Left lobe of liver (tissue), 2 donors: ENCODE measurements at regions not wholly inside any gene's neighbourhood (a gene's known extent, or its start where the extent isn't known, plus 50 kb on each side); places are given as distances from the start of the nearest gene placed in this dataset.
"Not testable (repeated sequence)": the region's sequence is repeated elsewhere in the genome, so short reads cannot be mapped to it uniquely, and the experiment has no call there.

Experiments
- ATAC-seq: fragments of 200-7000 bp; cut with Tn5 transposase; one replicate; pipeline ENCODE4 v1.9.1; 2020; ENCODE audit warnings: mild to moderate bottlenecking, moderate library complexity
- DNase-seq: peaks from one replicate; pipeline ENCODE4 v3.0.0-alpha.2; 2020; ENCODE audit warnings: low spot score
- donor health status: DM: no; HTN: no; CAD: no; lungs with moderate emphysema.
- donor health status: DM: no; HTN: yes; CAD: no.

GRCh38 chr2:53379547-53379946 is 388.1 kb upstream of the CHAC2 start:
- DNase-seq (no peak), ATAC-seq (no peak)

GRCh38 chr2:53378791-53379190 is 388.8 kb upstream of the CHAC2 start:
- ATAC-seq = no peak

GRCh38 chr2:53373126-53373525 is 394.5 kb upstream of the CHAC2 start:
- ATAC-seq = no peak
- no peak for DNase-seq

More at GRCh38 chr2:53378791-53379190, 388.8 kb upstream of the CHAC2 start:
- DNase-seq = no peak

GRCh38 chr2:53366543-53366942 is 401.1 kb upstream of the CHAC2 start:
- ATAC-seq (no peak), DNase-seq (no peak)

GRCh38 chr2:53362934-53363333 is 404.7 kb upstream of the CHAC2 start:
- no peak for DNase-seq
- ATAC-seq = no peak

GRCh38 chr2:53356291-53356905 is 411.2 kb upstream of the CHAC2 start:
- no peak for DNase-seq
- ATAC-seq = no peak

- ATAC-seq (no peak), DNase-seq (no peak)
Measured at GRCh38 chr2:53353135-53354114, 414.2 kb upstream of the CHAC2 start.

- ATAC-seq (no peak), DNase-seq (no peak)
Measured at GRCh38 chr2:53347269-53347668, 420.3 kb upstream of the CHAC2 start.

- DNase-seq (no peak), ATAC-seq (no peak)
Measured at GRCh38 chr2:53342248-53342647, 425.4 kb upstream of the CHAC2 start.

- no peak for DNase-seq
- no peak for ATAC-seq
Measured at GRCh38 chr2:53334610-53335009, 433.0 kb upstream of the CHAC2 start.

- no peak for DNase-seq
- ATAC-seq = no peak
Measured at GRCh38 chr2:53331667-53332066, 435.9 kb upstream of the CHAC2 start.

GRCh38 chr2:53317861-53318260 is 449.7 kb upstream of the CHAC2 start:
- ATAC-seq = no peak
- DNase-seq = no peak

GRCh38 chr2:53315149-53315548 is 452.5 kb upstream of the CHAC2 start:
- ATAC-seq (no peak), DNase-seq (no peak)

GRCh38 chr2:53314718-53315117 is 452.9 kb upstream of the CHAC2 start:
- ATAC-seq = no peak
- no peak for DNase-seq

GRCh38 chr2:53313644-53314043 is 454.0 kb upstream of the CHAC2 start:
- not testable (repeated sequence) for DNase-seq, ATAC-seq

- ATAC-seq (no peak), DNase-seq (no peak)
Measured at GRCh38 chr2:53312721-53313120, 454.9 kb upstream of the CHAC2 start.

- ATAC-seq (no peak), DNase-seq (no peak)
Measured at GRCh38 chr2:53312181-53312580, 455.4 kb upstream of the CHAC2 start.

- ATAC-seq (no peak), DNase-seq (no peak)
Measured at GRCh38 chr2:53303012-53303578, 464.5 kb upstream of the CHAC2 start.

- DNase-seq (no peak), ATAC-seq (no peak)
Measured at GRCh38 chr2:53302455-53302854, 465.1 kb upstream of the CHAC2 start.

GRCh38 chr2:53289309-53290006 is 478.1 kb upstream of the CHAC2 start:
- DNase-seq = no peak

GRCh38 chr2:53286345-53286744 is 481.3 kb upstream of the CHAC2 start:
- DNase-seq (no peak), ATAC-seq (no peak)

More at GRCh38 chr2:53289309-53290006, 478.1 kb upstream of the CHAC2 start:
- ATAC-seq = no peak
